ENCODE measurements at regions not wholly inside any gene's neighbourhood (a gene's known extent, or its start where the extent isn't known, plus 50 kb on each side); places are given as distances from the start of the nearest gene placed in this dataset.

GRCh38 chr1:72734415-72734814 is 452.1 kb upstream of the NEGR1 start:
- no peak for DNase-seq

DNA sequence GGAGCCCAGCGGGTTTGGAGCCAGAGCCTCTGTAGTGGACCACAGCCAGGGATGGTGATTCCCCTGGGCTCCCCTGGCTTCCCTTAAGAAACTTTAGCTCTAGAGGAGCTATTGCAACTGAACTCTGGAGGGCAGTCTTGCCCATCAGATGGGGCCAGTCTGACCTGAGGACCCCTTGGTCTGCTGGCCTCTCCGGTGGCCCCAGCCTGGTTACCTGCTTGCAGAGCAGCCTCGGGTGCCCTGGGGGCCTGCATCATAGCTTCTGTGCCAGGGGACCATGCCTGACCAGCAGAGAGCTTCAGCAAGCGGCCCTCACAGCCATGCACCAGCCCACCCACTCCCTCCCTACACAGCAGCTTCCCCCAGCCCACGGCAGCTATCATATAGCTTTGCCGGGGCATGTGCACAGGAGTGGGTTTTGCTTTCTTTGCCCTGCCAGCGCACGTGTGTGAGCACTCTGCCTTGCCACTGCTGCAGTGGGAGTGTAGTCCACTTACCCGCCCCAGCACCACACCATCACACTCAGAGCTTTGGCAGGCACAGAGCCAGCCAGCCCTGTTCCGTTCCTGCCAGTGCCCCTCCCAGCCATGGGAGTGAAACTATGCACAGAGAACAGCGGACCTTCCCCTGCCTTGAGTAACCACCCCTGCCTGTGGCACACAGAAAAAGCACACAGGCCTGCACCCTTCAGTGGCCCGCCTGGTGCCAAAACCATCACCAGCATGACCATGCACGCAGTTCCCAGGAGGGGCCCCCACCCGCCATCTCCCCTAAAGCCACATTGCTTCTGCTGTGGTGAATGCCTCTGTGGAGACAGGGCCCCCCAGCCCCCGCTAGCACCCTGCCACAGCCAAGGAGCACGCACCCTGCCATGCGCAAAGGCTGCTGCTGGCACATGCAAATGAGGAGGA is 442.9 kb upstream of the NEGR1 start:
- DNase-seq: no peak

DNA sequence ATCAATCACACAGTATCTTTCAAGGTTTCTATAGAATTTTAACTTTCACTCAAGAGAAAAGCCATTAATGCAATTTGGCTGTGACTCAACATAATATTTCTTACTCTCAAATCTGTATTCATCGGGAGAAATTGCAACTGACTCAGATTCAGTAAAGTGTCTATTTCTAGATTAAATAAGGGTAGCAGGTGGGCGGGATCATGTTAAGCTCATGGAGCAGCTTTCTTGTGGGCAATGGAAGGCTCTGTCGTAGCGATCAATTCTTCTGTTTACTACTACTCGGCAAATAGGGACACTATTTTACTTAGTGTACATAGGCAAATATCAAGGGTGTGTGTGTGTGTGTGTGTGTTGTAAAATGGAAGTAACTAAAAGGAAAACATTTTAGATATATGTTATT is 423.6 kb upstream of the NEGR1 start:
- peak; percentile 14 to 57 for DNase-seq

- DNase-seq: no peak
Measured at GRCh38 chr1:72704841-72705477, 422.6 kb upstream of the NEGR1 start.

- no peak for DNase-seq
Measured at GRCh38 chr1:72697410-72697809, 415.1 kb upstream of the NEGR1 start.

- DNase-seq: no peak
Measured at GRCh38 chr1:72693899-72694298, 411.6 kb upstream of the NEGR1 start.

- DNase-seq: no peak
Measured at GRCh38 chr1:72693376-72693775, 411.0 kb upstream of the NEGR1 start.

- DNase-seq: no peak
Measured at GRCh38 chr1:72690871-72691270, 408.5 kb upstream of the NEGR1 start.

DNA sequence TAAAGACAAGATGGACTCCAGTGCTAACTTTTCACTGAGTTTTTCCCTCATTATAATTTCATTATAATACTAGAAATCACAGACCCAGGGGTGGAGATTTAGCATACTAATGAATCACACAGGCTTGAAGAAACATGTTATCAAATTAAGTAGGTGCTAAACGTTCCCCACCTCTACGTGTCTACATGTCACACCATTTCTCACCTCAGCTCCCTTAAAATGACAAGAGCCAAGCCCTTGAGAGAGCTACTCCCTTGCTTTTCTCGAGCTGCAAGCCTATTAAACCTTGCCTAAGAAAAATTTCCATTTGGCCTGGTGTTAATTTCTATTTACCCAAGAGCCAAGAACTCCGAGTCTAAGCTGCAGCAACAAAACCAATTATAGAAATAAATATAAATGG is 396.3 kb upstream of the NEGR1 start:
- DNase-seq: peak in 1 of 2 experiments; percentile 36

DNA sequence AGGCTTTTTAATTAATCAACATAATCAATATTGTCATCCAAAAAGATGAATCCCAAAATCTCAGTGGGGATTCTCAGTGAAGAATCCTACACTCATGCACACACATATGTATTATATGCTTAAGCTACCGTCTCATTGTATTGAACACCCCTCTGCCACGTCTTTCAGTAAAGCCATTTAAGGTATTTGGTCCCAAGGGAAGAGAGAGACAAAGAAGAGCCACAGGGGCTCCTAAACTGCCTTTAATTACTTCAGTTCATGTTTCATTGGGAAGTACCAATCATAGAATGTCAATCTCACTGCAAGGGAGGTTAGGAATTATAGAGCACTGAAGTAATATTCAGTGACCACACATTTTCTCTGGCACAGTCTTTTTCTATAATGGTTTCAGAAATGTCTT is 388.6 kb upstream of the NEGR1 start:
- DNase-seq: no peak

DNA sequence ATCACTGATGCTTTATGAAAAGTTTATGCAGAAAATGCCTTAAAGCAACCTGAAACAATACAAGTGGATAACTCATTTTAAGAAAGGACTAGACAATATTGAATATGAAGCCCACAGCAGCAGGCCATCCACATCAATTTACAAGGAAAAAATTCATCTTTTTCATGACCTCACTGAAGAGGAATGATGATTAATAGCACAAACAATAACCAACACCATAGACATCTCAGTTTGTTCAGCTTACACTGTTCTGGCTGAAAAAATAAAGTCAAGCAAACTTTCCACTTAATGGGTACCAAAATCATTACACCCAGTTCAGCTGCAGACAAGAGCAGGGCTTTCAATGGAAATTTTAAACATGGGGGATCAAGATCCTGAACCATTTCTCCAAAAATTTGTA is 380.6 kb upstream of the NEGR1 start:
- no peak for DNase-seq

DNA sequence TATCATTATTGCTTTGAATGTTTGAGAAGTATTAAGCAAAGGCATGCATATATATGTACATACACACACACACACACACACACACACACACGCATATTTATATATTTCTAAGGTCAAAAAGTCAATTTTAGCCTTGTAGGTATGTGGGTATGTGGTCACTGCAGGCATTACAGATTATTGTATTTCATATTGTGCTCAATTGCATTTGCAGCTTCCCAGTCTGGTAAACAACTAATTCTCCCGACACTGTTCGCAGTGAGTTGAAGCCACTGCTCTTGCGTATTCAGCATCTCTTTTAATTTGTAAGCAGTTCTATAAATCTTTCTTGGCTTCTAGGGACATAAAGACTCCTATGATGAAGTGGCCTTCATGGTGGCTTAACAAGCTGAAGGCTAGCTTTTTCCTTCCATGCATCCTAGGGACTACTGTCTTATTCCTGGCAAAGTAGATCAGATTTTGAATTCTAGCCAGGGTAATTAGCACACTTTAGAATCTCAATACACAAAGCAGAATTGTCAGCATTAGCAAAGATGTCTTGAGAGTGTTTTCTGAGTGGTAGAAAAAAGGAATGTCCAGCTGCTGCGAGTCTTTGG is 368.6 kb upstream of the NEGR1 start:
- no peak for DNase-seq

DNA sequence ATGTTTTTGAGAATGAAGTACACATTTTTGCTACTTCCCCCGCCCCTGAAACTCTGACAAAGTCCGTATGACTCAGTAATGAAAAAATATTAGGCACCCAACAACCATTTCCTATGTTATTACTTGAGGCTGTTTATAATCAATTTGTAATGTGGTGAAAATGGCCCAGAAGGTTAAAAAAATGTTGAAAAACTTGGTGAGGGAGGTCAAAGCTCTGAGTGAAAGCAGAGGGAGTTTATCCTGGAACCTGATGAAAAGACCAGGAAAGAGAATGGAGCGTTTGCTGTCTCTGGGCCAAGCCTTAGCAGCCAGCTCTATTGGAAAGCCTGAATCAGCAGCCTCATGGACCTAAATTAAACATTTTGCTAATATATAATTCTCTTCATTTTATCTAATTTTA is 367.7 kb upstream of the NEGR1 start:
- DNase-seq: no peak

- DNase-seq: no peak
Measured at GRCh38 chr1:72649211-72649888, 367.0 kb upstream of the NEGR1 start.

DNA sequence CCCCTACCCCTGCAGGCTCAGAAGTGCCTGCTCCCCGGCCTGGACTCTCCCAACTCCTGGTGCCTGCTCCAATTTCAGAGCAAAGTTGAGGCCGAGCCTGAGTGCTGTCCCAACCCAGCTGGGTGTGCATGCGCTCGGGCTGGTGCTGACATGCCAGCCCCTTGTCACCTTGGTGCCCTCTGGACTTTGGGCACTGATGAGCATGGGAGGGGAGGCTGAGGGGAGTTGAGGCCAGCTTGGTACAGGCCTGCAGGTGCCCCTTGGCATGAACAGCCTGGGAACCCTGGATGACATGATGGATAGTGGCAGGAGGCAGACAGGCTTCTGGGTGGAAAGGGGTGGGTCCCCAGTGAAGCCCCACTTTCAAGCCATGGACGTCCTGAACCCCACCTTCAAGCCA is 366.1 kb upstream of the NEGR1 start:
- DNase-seq: no peak

DNA sequence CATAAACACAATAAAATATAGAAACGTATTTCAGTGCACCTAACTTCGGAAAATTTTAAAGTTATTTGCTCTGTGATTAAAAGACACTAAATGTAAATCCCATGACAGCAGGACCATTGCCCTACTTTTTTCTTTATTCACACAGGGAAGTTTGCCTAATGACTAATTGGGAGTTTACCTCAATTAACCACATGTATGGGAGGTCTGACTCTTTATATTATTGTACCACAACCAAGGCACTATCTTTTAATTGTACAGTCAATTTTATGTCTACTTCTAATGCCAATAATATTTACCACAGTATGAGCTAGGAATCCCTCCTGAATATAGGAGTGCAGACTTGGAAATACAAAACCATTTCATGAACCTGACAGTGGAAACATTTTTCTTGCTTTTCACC is 360.8 kb upstream of the NEGR1 start:
- DNase-seq: no peak

- no peak for DNase-seq
Measured at GRCh38 chr1:72637593-72637992, 355.3 kb upstream of the NEGR1 start.

DNA sequence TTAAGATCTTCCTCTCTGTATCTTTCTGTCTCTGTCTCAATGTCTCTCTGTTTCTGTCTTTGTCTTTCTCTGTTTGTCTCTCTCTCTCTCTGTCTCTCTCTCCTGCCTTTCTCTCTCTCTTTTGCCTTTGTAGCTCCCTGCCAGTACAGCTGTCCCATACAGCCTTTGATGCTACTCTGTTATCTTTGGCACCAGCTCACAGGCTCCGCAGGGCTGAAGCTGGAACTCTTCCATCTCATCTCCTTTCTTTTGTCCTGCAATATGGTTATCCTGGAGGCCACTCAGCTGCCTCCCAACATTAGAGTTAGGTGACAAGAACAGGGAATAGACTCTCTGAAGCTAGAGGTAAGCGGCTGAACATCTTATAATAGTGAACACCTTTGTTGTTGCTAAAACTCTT is 354.3 kb upstream of the NEGR1 start:
- no peak for DNase-seq

DNA sequence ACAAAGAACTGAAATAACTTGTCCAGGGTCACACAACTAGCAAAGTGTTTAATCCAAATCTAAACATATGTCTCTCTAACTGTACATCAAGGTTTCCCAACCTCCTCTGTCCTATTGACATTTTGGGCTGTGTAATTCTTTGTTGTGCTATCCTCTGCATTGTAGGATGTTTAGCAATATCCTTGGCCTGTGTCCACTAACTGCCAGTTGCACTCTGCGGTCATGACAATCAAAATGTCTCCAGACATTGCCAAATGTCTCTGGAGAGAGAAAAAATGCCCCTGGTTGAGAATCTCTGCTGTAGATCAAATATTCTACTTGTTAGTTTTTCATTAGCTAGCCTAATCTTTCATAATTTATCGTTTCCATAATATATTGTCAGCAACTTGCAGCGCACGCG is 353.4 kb upstream of the NEGR1 start:
- DNase-seq: no peak

DNA sequence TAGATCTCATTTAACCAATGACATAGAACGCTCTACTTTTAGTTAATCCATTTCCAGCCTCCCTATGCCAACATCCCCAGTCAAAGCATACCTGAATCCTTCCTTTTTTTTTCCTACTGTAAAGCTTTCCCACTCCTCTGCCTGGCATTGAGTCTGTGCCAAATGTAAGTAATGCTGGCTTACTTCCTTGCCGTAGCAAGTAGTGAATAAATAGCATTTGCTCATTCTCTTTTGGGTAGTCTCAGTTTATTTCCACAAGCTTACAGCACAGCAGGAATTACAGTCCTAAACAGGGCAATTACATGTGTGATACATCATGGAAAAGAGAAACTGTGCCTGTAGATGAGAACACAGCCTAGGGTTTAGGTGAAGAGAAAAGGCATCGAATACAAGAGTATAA is 352.6 kb upstream of the NEGR1 start:
- DNase-seq: no peak

DNA sequence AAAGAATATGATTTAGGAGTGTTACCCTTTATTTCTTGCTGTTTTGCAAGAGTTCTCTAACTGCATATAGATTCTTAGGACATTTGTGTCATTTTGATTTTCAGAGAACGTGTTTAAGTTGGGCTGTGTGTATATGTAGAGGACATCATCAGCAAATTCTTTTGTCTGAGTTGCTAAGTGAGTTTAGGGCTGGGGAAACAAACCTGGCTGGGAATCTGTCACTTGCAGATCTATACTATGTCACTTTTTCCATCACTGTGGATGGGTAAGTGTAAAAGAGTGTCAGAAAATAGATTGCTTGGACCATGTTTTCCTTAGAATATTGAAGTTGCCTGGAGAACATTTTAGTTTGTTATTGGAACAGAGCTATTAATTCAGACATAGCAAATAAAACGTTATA is 349.1 kb upstream of the NEGR1 start:
- DNase-seq: no peak

- DNase-seq: peak; percentile 40 to 67
Measured at GRCh38 chr1:72623299-72623708, 341.0 kb upstream of the NEGR1 start.

- DNase-seq: no peak
Measured at GRCh38 chr1:72620453-72620852, 338.1 kb upstream of the NEGR1 start.
